ENCODE measurements at regions not wholly inside any gene's neighbourhood (a gene's known extent, or its start where the extent isn't known, plus 50 kb on each side); places are given as distances from the start of the nearest gene placed in this dataset.

DNA sequence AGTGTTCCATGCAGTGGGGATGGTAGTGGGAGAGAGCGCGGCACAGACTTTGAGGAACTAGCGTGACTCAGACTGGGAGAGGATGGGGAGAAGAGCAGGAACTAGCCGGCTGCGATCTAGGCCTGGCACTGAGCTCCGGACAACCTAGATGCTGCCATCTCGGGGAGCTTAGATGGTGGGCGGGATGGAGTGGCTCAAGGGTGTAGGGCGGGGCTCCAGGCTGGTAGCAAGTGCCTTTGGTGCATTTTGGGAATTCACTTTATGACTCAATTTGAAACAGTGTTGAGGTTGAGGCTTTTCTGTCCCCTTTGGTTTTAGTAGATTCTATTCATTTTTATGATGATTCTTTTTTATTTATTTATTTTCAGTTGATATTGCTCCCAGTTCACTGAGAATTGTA, 185.3 kb upstream of the GPR26 start:
- TF ChIP-seq CTCF (IDR thresholded peaks at IDR 0.05; ENCODE audit: low read depth, low read length), result no peak
- Histone ChIP-seq H3K9me3 (ENCODE audit: control insufficient read depth, insufficient read depth, low read length) (peaks cover 49% of the 10 kb centered on the region), H3K27me3 (ENCODE audit: control insufficient read depth, insufficient read depth, low read length) (no peaks in the 10 kb centered on the region), H3K27ac (ENCODE audit: low read depth, low read length) (no peak overlapping the region), H3K4me3 (ENCODE audit: low read depth, low read length) (no peak overlapping the region)
- ChIA-PET POLR2A (no interaction called here), CTCF (no interaction called here)
- no peak for DNase-seq (ENCODE audit: low read depth, low spot score)

DNA sequence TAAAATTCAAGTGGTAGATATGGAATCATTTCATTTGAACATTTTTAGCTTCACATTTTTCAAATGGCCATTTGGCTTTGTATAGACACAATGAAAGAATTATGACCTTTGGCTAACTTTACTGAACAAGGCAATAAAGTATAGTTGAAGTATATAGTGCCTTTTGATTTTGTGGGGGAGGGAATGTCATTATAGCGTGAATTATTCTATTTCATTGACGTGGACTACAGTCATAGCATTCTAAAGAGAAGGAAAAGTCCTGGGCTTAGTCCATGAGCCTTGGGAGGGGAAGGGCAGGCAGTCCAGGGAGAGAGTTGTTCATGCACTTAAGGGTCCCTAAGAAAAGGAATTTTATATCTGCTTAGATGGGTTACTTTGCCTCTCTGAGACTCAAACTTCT, 181.4 kb upstream of the GPR26 start:
- TF ChIP-seq CTCF (IDR thresholded peaks at IDR 0.05; ENCODE audit: low read depth, low read length), result no peak
- ChIA-PET POLR2A (no interaction called here), CTCF (no interaction called here)
- H3K27me3 ChIP-seq (ENCODE audit: control insufficient read depth, insufficient read depth, low read length), result no peaks in the 10 kb centered on the region
- no peak overlapping the region for H3K27ac ChIP-seq (ENCODE audit: low read depth, low read length)
- H3K9me3 ChIP-seq (ENCODE audit: control insufficient read depth, insufficient read depth, low read length), result peaks cover 43% of the 10 kb centered on the region
- no peak for DNase-seq (ENCODE audit: low read depth, low spot score)
- H3K4me3 ChIP-seq (ENCODE audit: low read depth, low read length), result no peak overlapping the region

GRCh38 chr10:123485341-123485960, 180.7 kb upstream of the GPR26 start:
- CTCF ChIA-PET, result no interaction called here
- no peak for DNase-seq (ENCODE audit: low read depth, low spot score)
- POLR2A ChIA-PET, result no interaction called here
- TF ChIP-seq CTCF (IDR thresholded peaks at IDR 0.05; ENCODE audit: low read depth, low read length), result no peak
- no peaks in the 10 kb centered on the region for H3K27me3 ChIP-seq (ENCODE audit: control insufficient read depth, insufficient read depth, low read length)
- peaks cover 39% of the 10 kb centered on the region for H3K9me3 ChIP-seq (ENCODE audit: control insufficient read depth, insufficient read depth, low read length)
- no peak overlapping the region for H3K4me3 ChIP-seq (ENCODE audit: low read depth, low read length)
- H3K27ac ChIP-seq (ENCODE audit: low read depth, low read length), result no peak overlapping the region

DNA sequence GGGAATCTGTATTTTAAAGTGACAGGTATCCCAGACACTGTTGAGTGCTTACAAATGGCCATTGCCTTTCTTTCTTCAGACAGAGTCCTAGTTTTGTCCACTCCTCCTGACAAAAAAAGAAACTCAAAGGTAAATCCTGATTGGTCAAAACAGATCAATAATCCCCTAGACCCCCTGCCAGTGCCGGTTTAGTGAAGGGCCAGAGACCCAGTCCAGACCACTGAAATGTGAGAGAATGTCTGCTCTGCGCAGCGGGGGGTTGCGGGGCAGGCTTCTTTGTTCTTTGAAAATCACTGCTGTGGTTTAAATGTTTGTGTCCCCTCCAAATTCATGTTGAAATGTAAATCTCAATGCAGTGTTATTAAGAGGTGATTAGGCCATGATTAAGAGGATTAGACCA, 177.7 kb upstream of the GPR26 start:
- Histone ChIP-seq H3K27me3 (ENCODE audit: control insufficient read depth, insufficient read depth, low read length) (no peaks in the 10 kb centered on the region), H3K27ac (ENCODE audit: low read depth, low read length) (no peak overlapping the region), H3K4me3 (ENCODE audit: low read depth, low read length) (no peak overlapping the region), H3K9me3 (ENCODE audit: control insufficient read depth, insufficient read depth, low read length) (peaks cover 50% of the 10 kb centered on the region)
- no peak for TF ChIP-seq CTCF (IDR thresholded peaks at IDR 0.05; ENCODE audit: low read depth, low read length)
- DNase-seq (ENCODE audit: low read depth, low spot score), result no peak
- ChIA-PET POLR2A (no interaction called here), CTCF (no interaction called here)

GRCh38 chr10:123491364-123491763, 174.8 kb upstream of the GPR26 start:
- ChIA-PET POLR2A (no interaction called here), CTCF (no interaction called here)
- Histone ChIP-seq H3K4me3 (ENCODE audit: low read depth, low read length) (no peak overlapping the region), H3K27ac (ENCODE audit: low read depth, low read length) (no peak overlapping the region), H3K27me3 (ENCODE audit: control insufficient read depth, insufficient read depth, low read length) (no peaks in the 10 kb centered on the region), H3K9me3 (ENCODE audit: control insufficient read depth, insufficient read depth, low read length) (peaks cover 60% of the 10 kb centered on the region)
- DNase-seq (ENCODE audit: low read depth, low spot score), result no peak
- TF ChIP-seq CTCF (IDR thresholded peaks at IDR 0.05; ENCODE audit: low read depth, low read length), result no peak

Data from AG04450 (cell line).